OCI-LY7 (cell line): ENCODE measurements at regions not wholly inside any gene's neighbourhood (a gene's known extent, or its start where the extent isn't known, plus 50 kb on each side); places are given as distances from the start of the nearest gene placed in this dataset.
"Not testable (repeated sequence)": the region's sequence is repeated elsewhere in the genome, so short reads cannot be mapped to it uniquely, and the experiment has no call there.

ENCODE experiments used
- BruUV-seq: library from RNA; stranded (reverse); fragments of 400-500 nt; replicated peaks from 2 replicates; lab custom pipeline; 2021; lab: Mats Ljungman, UMichigan
- CTCF ChIA-PET: fragments of 300-600 bp; sonication (Branson Sonifier 250); formaldehyde crosslinking; loops from one replicate; lab custom pipeline; 2022; ENCODE audit warnings: antibody characterized with exemption; ENCODE audit not compliant: unreplicated experiment; lab: Charles Lee
- POLR2A ChIA-PET: fragments of 300-600 bp; sonication (Branson Sonifier 250); formaldehyde crosslinking; loops from one replicate; lab custom pipeline; 2022; ENCODE audit warnings: antibody characterized with exemption; lab: Charles Lee
- DNase-seq: peaks from one replicate; pipeline ENCODE4 v3.0.0-alpha.2; 2015; ENCODE audit warnings: low spot score
- H2AFZ ChIP-seq: fragments of 200-600 bp; sonication (generic), shearing (Covaris generic); 2 replicates; pipeline ENCODE4 v1.6.1; 2014; ENCODE audit warnings: mild to moderate bottlenecking, antibody characterized with exemption, low read length, moderate library complexity
- H3K27ac ChIP-seq: fragments of 200-600 bp; sonication (generic); 2 replicates; pipeline ENCODE4 v1.5.1; 2014; ENCODE audit warnings: mixed run types, low read depth, mild to moderate bottlenecking, moderate library complexity, low read length, inconsistent platforms; ENCODE audit not compliant: poor library complexity, severe bottlenecking
- H3K36me3 ChIP-seq: fragments of 200-600 bp; sonication (generic); 2 replicates; pipeline ENCODE4 v1.6.1; 2014; ENCODE audit warnings: mild to moderate bottlenecking, antibody characterized with exemption, low read length, moderate library complexity, mixed read lengths; ENCODE audit not compliant: insufficient read depth
- H3K4me1 ChIP-seq: fragments of 200-600 bp; sonication (generic); 2 replicates; pipeline ENCODE4 v1.5.1; 2014; ENCODE audit warnings: mild to moderate bottlenecking, low read length; ENCODE audit not compliant: insufficient read depth, poor library complexity, severe bottlenecking
- H3K4me2 ChIP-seq: fragments of 200-600 bp; sonication (generic); 2 replicates; pipeline ENCODE4 v1.6.1; 2014; ENCODE audit warnings: mild to moderate bottlenecking, low read length
- H3K4me3 ChIP-seq: fragments of 200-600 bp; sonication (generic); 2 replicates; pipeline ENCODE4 v1.5.1; 2014; ENCODE audit warnings: mild to moderate bottlenecking, low read depth, low read length; ENCODE audit not compliant: poor library complexity, severe bottlenecking
- H3K79me2 ChIP-seq: fragments of 200-600 bp; sonication (generic); 2 replicates; pipeline ENCODE4 v1.6.1; 2016; ENCODE audit warnings: low read depth, mild to moderate bottlenecking, low read length, moderate library complexity, mixed read lengths; ENCODE audit not compliant: insufficient read depth
- H3K9me2 ChIP-seq: fragments of 200-600 bp; sonication (generic); 2 replicates; pipeline ENCODE4 v1.6.1; 2016; ENCODE audit warnings: mild to moderate bottlenecking, low read length, mixed read lengths; ENCODE audit not compliant: insufficient read depth
- H3K9me3 ChIP-seq: fragments of 200-600 bp; sonication (generic); 2 replicates; pipeline ENCODE4 v1.6.1; 2014; ENCODE audit warnings: mild to moderate bottlenecking, mixed run types, low read length, mixed read lengths
- H4K20me1 ChIP-seq: fragments of 200-600 bp; sonication (generic); 2 replicates; pipeline ENCODE4 v1.6.1; 2014; ENCODE audit warnings: mild to moderate bottlenecking, antibody characterized with exemption, low read length, moderate library complexity, mixed read lengths; ENCODE audit not compliant: insufficient read depth
- EZH2phosphoT487 ChIP-seq: fragments of 200-600 bp; sonication (generic); IDR thresholded peaks from 2 replicates; pipeline ENCODE4 v1.6.1; 2018; ENCODE audit warnings: low read depth, borderline replicate concordance, mild to moderate bottlenecking, mixed run types, antibody characterized with exemption, low read length, moderate library complexity, mixed read lengths
- intact Hi-C: fragments of 100-400 bp; cut with micrococcal nuclease; formaldehyde crosslinking; loops from one replicate; pipeline ENCODE4 v1.10.0; 2022; ENCODE audit not compliant: unreplicated experiment
- TF ChIP-seq, protein P1 (sequence below): fragments of 200-600 bp; sonication (generic); conservative IDR thresholded peaks from 2 replicates; pipeline ENCODE4 v1.5.1; 2014; ENCODE audit warnings: mild to moderate bottlenecking, antibody characterized with exemption, low read length, moderate library complexity, mixed read lengths

DNA sequence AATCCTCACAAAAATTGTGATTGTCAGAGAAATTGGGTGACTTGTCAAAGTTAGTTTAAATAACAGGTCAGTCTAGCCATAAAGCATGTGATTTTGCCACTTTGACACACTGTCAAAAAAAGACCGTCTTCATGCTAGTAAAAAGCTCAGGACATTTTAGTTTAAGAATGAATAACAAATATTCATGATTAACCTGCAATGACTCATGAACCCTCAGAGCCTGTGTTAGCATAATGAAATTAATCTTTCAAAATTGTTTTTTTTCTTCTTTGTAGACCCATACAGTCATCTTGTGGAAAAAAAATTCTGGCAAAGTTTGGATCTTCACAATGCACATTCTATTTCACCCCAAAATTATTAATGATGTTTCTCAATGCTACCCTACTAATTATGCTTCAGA is 255.2 kb upstream of the POT1 start:
- no peak overlapping the region for H3K27ac ChIP-seq
- ChIA-PET POLR2A (no interaction called here), CTCF (no interaction called here)
- no peaks in the 10 kb centered on the region for H4K20me1 ChIP-seq
- no peaks in the 10 kb centered on the region for H3K9me3 ChIP-seq
- DNase-seq = no peak
- no peaks in the 10 kb centered on the region for H3K36me3 ChIP-seq
- no peaks in the 10 kb centered on the region for H3K79me2 ChIP-seq
- no peak overlapping the region for H3K4me3 ChIP-seq
- BruUV-seq = no TSS peak
- H3K4me2 ChIP-seq = no peak overlapping the region
- no peaks in the 10 kb centered on the region for H3K9me2 ChIP-seq
- H3K4me1 ChIP-seq = no peaks in the 10 kb centered on the region
- no peak overlapping the region for H2AFZ ChIP-seq
- intact Hi-C loops = no loop called here
- no peak for TF ChIP-seq EZH2phosphoT487
- TF ChIP-seq, protein P1, sequence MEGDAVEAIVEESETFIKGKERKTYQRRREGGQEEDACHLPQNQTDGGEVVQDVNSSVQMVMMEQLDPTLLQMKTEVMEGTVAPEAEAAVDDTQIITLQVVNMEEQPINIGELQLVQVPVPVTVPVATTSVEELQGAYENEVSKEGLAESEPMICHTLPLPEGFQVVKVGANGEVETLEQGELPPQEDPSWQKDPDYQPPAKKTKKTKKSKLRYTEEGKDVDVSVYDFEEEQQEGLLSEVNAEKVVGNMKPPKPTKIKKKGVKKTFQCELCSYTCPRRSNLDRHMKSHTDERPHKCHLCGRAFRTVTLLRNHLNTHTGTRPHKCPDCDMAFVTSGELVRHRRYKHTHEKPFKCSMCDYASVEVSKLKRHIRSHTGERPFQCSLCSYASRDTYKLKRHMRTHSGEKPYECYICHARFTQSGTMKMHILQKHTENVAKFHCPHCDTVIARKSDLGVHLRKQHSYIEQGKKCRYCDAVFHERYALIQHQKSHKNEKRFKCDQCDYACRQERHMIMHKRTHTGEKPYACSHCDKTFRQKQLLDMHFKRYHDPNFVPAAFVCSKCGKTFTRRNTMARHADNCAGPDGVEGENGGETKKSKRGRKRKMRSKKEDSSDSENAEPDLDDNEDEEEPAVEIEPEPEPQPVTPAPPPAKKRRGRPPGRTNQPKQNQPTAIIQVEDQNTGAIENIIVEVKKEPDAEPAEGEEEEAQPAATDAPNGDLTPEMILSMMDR = no peak

DNA sequence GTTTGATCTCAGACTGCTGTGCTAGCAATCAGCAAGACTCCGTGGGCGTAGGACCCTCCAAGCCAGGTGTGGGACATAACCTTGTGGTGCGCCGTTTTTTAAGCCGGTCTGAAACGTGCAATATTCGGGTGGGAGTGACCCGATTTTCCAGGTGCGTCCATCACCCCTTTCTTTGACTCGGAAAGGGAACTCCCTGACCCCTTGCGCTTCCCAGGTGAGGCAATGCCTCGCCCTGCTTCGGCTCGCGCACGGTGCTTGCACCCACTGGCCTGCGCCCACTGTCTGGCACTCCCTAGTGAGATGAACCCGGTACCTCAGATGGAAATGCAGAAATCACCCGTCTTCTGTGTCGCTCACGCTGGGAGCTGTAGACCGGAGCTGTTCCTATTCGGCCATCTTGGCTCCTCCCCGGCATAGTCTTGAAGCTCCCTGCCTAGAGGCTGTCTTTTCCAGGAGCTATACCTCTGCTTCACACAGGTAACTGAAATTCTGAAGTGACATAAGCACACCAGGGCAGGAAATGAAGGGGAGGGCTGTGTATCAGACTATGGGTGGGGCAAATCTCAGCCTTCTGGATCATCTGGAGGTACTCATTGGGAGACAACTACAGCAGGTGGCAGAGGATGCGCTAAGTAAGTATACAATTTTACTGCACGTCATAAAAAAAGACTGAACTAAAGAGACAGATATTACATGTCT is 252.1 kb upstream of the POT1 start:
- CTCF ChIA-PET, H2AFZ ChIP-seq, H3K9me2 ChIP-seq, H3K4me2 ChIP-seq, H3K79me2 ChIP-seq, H3K9me3 ChIP-seq, H3K27ac ChIP-seq, H3K4me1 ChIP-seq, H3K4me3 ChIP-seq, DNase-seq, H3K36me3 ChIP-seq, H4K20me1 ChIP-seq, BruUV-seq, POLR2A ChIA-PET, intact Hi-C loops: not testable (repeated sequence)

DNA sequence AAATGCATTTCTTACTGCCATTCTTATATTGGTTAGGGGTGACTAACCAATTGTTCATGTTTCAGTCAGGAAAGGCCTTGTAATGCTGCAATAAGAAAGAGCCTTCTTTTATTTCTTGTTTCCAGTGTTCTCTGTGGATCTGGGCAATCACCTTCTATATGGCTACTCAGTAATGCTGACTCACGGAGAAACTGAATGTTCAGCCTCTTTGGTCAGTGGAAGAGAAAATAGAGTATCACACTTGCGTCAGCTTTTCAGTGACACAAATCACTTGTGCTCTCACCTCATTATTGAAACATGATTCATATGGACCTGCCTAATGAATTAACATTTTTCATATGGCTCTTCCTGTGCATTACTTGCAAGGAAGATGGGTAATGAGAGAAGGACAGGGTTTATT is 243.9 kb upstream of the POT1 start:
- BruUV-seq = no TSS peak
- intact Hi-C loops = no loop called here
- Histone ChIP-seq H3K36me3 (no peaks in the 10 kb centered on the region), H3K9me3 (no peaks in the 10 kb centered on the region), H4K20me1 (no peaks in the 10 kb centered on the region), H3K79me2 (no peaks in the 10 kb centered on the region), H3K9me2 (no peaks in the 10 kb centered on the region), H3K4me1 (no peaks in the 10 kb centered on the region), H3K4me3 (no peak overlapping the region), H2AFZ (no peak overlapping the region), H3K4me2 (no peak overlapping the region), H3K27ac (no peak overlapping the region)
- ChIA-PET CTCF (no interaction called here), POLR2A (no interaction called here)
- DNase-seq = no peak
- no peak for TF ChIP-seq EZH2phosphoT487
- TF ChIP-seq, protein P1 = no peak
